ENCODE measurements at regions not wholly inside any gene's neighbourhood (a gene's known extent, or its start where the extent isn't known, plus 50 kb on each side); places are given as distances from the start of the nearest gene placed in this dataset.

- ChIA-PET SMC1A (ENCODE audit: uncharacterized antibody, unreplicated experiment) (no interaction called here), CTCF (no interaction called here), RAD21 (ENCODE audit: unreplicated experiment) (no interaction called here), POLR2A (no interaction called here)
- Histone ChIP-seq H2AFZ (ENCODE audit: control insufficient read depth, low read depth, low read length) (no peak overlapping the region), H3K9me3 (replicated peaks; ENCODE audit: control insufficient read depth, insufficient read depth, low read length) (no peaks in the 10 kb centered on the region), H4K20me1 (ENCODE audit: control insufficient read depth, insufficient read depth) (no peaks in the 10 kb centered on the region), H3K4me3 (no peak overlapping the region), H3K36me3 (ENCODE audit: control insufficient read depth in 2 of 2, insufficient read depth in 2 of 2, low read length in 1 of 2) (no peaks in the 10 kb centered on the region), H3K27ac (ENCODE audit: control insufficient read depth, insufficient read depth) (no peak overlapping the region), H3K79me2 (ENCODE audit: control insufficient read depth, insufficient read depth, low read length) (no peaks in the 10 kb centered on the region), H3K4me2 (ENCODE audit: control insufficient read depth, insufficient read depth) (no peak overlapping the region), H3K27me3 (replicated peaks in 1 of 2; ENCODE audit: control insufficient read depth in 2 of 2, insufficient read depth in 2 of 2, low read length in 1 of 2) (no peaks in the 10 kb centered on the region), H3K9ac (ENCODE audit: control insufficient read depth, insufficient read depth, low read length) (no peak overlapping the region), H3K4me1 (ENCODE audit: control insufficient read depth, insufficient read depth, low read length) (no peaks in the 10 kb centered on the region)
- FAIRE-seq (no peak), DNase-seq (ENCODE audit: low read depth, low spot score) (no peak), ATAC-seq (no peak)
- in situ Hi-C loops (cut with MboI), result no loop called here
- TF ChIP-seq TCF7 (IDR thresholded peaks at IDR 0.05; ENCODE audit: borderline replicate concordance) (no peak), ZNF207 (IDR thresholded peaks at IDR 0.05; ENCODE audit: borderline replicate concordance) (no peak), NR2F1 (conservative IDR thresholded peaks at IDR 0.05) (no peak), RELA (IDR thresholded peaks at IDR 0.05; ENCODE audit: borderline replicate concordance, partially characterized antibody) (no peak), GATAD2B (conservative IDR thresholded peaks at IDR 0.05; ENCODE audit: low read depth) (no peak), ZZZ3 (IDR thresholded peaks at IDR 0.05; ENCODE audit: control insufficient read depth, insufficient read length, low read depth) (no peak), IKZF2 (IDR thresholded peaks at IDR 0.05) (no peak), EP300 (IDR thresholded peaks at IDR 0.05; ENCODE audit: borderline replicate concordance in 1 of 2, control insufficient read depth in 1 of 2, low read depth in 2 of 2, low read length in 2 of 2) (no peak), CREB1 (IDR thresholded peaks at IDR 0.05; ENCODE audit: low read depth) (no peak), RUNX3 (IDR thresholded peaks at IDR 0.05; ENCODE audit: low read length) (no peak), ZBTB33 (IDR thresholded peaks at IDR 0.05) (no peak)
- intact Hi-C loops (cut with micrococcal nuclease; ENCODE audit: unreplicated experiment), result no loop called here
- no TSS peak for BruUV-seq (replicated peaks)
- 0% methylated on average over 2 of the region's 2 CpGs for WGBS (ENCODE audit: insufficient coverage, insufficient replicate concordance, low lambda C conversion rate, missing lambda C conversion rate)
Measured at GRCh38 chr6:122116835-122117627, 282.4 kb upstream of the HSF2 start.

All from GM12878 (cell line).